ENCODE measurements at regions not wholly inside any gene's neighbourhood (a gene's known extent, or its start where the extent isn't known, plus 50 kb on each side); places are given as distances from the start of the nearest gene placed in this dataset.
"Not testable (repeated sequence)": the region's sequence is repeated elsewhere in the genome, so short reads cannot be mapped to it uniquely, and the experiment has no call there.

DNA sequence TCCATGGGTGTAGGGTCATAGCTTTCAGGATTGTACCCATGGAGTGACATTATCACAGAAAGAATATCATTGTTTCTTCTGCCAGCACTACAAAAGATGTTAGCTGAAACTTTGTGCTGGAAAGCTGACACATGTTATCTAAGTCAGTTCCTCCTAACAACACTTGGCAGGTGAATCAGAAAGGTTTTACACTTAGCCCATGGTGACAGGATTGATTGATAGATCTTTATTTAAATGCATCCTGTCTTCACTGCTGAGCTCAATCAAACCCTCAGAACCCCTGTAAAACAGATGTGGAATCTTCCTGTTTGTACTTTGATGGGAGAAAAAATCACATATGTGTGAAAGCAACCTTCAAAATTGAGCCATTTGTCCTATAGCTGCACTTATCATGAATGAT is 811.5 kb upstream of the ANO3 start:
- DNase-seq, result no peak

DNA sequence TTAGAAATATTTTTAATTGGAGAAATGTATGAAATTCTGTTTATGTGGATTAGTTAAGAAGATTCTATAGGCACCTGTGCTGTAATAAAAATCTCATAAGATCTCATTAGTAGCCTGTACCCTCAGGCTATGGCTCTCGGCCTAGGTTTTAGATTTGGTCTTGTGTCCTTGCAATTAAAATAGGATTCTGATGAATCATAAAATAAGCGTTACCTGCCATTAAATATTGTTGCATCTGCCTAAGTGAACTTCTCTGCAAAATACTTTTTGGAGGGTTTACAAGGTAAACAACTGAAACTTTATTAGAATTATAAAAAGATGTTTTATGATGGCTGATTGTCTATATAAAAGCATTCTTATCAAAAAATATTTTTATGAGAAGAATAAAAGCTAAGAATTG is 804.1 kb upstream of the ANO3 start:
- no peak for DNase-seq

DNA sequence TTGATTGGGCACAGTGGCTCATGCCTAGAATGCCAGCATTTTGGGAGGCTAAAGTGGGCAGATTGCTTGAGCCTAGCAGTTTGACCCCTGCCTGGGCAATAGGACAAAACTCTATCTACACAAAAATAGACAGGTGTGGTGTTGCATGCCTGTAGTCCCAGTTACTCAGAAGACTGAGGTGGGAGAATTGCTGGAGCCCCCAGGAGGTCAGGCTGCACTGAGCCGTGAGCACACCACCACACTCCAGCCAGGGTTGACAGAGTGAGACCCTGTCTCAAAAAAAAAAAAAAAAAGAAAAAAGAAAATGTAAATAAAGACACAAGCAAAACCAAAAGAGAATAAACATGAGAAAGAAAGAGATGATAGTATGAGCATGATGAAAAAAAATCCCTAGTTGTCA is 802.4 kb upstream of the ANO3 start:
- no peak for DNase-seq

DNA sequence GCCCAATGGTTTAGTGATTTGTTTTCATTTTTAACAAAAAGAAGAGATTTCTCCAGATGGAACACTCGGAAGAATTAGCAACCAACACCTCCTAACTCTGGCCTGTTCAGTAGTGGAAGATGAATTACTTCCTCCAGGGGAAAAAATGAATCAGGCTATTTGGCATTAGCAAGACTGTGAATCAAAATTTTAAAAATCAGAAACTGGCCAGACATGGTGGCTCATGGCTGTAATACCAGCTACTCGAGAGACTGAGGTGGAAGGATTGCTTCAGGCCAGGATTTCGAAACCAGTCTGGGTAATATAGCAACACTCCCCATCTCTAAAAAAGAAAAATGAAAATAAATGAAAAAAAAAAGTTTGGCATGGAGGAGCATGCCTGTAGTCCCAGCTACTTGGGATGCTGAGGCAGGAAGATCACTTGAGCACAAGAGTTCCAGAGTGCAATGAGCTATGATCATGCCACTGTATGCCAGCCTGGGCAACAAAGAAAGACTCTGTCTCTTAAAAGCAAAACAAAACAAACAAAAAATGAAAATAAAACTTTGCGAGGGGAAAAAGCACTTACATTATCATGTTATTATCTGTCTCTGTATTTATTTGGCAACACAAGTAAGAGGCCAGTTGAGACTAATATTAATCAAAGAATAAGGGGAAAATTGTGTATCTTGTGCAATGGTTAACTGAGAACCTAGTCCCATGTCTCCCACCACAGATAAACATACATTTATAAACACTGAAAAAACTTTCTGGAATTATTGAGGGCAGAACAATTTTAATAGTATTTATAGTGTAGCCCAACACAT is 796.3 kb upstream of the ANO3 start:
- DNase-seq, result no peak

DNA sequence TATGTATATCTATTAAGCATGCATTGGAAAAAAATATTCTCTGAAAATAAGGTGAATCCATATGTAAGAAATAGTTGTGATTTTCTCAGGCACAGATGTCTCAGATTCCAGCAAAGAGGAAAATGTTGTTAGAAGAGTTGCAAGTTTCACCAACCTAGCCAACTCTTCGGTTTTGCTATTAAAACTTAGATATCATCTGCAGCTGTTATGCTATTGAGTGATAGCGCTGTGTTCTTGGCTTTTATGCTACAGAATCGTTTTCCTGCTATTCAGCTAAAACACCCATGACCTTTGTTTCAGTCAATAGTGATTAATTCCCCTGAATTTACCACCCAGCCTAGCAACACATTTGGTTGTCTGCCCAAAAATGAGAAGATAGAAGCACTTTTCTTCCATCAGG is 795.6 kb upstream of the ANO3 start:
- no peak for DNase-seq

DNA sequence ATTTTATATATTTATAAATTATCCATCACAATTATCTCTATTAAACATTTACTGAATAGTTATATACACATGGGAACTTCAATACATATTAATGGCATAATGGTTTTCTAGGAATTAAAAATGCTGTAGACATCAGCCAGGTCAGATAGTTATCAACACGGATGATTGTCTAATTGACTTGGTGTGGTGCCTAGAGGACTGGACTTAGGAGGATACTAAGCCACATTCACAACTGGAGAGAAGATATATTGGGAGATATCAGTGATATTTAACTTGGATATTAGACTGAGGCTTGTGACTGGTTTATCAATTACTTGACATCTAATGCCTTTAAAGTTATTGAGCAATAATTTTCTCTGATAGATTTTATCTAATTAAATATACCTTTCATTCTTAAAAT is 794.5 kb upstream of the ANO3 start:
- no peak for DNase-seq

DNA sequence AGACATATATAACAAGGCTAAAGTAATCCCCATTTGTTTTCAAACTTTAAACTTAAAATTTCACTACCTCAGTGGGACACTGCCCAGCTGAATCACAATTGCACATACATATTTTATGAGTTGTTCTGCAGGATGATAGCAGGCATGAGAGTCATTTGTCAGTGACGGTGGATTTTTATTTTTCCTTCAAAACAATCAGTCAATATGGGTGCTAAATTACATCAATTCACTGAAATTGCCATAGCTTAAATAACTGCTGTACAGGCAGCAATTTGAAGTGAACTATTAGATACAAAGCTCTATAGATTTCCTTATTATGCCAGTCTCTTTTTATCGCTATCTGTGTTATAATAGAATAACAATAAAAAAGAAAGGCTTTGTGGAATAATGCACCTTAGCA is 784.6 kb upstream of the ANO3 start:
- DNase-seq, result no peak

DNA sequence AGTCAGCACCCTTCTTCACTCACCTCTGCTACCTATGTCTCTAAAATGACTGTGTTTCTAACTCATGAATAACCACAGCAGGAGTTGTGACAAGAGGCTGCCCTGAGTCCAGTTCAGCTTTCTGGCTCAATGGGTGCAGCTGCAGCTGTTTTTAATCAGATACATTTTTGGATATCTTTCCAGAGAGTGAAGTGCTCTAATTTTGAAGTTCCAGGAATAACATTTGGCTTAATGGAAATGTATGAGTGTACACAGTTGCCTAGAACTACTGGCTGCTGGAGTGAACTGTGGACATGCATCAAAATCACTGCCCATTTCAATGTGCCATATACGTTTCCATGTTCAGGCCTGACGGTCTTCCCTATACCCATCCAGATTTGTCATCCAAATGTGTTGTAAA is 769.5 kb upstream of the ANO3 start:
- no peak for DNase-seq

DNA sequence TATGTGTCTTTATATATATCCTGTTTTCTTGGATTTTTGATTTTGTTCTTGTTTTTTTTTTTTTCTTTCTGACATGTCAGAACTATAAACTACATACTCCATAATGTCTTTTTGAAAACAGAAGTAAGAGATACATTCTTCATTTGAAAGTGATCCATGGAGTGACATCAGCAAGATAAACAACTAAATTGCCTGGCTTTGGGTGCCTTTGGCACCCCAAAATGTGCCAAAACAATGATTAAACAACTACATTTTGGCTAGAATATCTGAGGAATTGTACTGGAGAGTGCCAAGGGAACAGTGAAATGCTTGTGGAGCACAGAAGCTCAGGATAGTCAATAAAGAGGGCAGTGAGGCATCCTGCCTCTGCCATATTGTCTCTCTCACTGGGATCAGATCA is 766.1 kb upstream of the ANO3 start:
- DNase-seq, result no peak

DNA sequence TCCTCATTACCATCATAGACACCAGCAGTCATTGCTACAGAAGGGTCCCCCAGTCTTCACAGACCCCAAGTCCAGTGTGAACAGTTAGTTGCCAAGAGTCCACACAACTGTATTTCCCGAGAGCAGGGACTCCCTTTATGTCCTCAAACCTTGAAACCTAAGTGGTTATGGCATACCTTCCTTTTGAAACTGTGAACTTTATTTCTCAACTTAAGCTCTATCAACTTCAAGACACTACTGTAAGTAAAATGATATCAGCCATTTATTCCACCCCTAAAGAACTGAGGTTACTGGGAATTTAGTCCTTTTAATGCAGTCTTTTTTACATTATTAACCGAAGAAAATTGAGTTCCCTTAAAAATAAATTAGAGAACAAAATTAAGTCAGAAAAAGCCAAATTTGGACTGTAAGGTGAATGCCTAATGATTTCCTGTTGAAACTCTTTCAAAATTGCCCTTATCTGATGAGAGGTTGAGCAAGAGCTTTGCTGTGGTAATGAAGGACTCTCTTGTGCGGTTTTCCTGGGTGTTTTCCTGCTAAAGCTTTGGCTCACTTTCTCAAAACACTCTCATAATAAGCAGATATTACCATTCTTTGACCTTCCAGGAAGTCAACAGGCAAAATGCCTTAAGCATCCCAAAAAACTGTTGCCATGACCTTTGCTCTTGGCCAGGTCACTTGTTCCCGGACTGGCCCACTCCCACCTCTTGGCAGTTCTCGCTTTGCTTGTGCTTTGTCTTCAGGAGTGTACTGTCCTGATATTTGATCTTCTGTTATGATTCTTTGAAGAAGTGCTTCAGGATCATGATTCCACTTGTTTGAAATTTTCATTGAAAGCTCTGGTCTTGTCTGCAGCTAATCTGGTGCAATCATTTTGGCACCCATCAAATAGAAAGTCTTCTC is 765.4 kb upstream of the ANO3 start:
- no peak for DNase-seq

DNA sequence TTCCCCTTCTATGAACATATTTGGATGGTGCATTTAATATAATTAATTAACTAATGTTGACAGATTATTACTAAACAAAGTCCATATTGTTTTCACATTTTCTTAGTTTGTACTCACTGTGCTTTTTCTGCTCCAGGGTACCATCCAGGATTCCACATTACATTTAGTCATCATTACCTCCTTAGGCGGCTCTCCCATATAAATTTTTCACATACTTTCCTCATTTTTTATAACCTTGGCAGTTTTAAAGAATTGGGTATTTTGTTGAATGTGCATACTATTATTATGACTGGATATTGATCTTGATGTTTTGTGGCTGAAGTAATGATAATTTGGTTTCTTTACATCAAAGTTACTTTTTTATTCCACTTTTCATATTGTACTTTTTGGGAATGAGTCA is 755.6 kb upstream of the ANO3 start:
- DNase-seq, result no peak

DNA sequence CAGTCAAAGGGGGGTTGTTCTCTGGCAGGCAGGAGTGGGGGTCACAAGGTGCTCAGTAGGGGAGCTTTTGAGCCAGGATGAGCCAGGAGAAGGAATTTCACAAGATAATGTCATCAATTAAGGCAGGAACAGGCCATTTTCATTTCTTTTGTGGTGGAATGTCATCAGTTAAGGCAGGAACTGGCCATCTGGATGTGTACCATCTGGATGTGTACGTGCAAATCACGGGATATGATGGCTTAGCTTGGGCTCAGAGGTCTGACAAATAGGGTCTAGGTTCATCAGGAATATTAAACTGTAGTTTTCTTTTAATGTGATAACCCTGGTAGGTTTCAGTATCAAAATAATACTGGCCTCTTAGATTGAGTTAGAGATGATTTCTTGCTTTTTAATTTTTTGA is 752.4 kb upstream of the ANO3 start:
- not testable (repeated sequence) for DNase-seq

DNA sequence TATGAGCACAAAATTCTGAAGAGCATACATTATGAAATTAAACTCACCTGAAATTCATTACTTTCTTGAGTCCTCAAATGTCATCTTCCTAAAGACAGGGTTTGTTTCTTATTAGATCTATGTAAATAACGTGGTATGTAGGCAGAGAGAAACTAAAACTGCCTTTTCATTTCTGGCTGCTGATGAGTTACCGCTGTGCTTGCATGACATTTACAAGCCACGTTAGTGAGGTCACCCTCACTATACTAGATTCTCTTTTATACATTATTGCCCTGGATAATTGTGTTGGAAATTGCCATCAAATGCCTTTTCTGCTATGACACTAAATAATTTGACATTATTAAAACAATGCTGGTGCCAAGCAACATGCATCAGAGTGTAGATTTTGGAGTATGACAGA is 748.3 kb upstream of the ANO3 start:
- no peak for DNase-seq

DNA sequence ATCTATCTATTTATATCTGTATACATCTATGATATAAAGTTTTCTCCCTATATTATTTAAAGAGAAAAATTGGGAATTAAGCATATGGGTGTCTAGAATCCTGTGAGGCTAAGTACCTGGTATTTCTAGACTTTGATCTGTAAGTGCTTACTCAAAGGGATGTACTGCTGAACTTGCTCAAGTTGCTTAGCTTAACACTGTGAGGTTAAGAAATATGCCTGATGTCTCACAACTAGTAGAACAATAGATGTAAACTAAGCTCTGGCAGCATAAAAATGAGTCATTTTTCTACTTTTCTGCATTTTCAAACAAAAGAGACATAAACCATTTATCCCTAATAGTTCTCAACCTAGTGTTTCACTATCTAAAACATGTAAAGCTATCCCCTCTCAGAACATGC is 744.4 kb upstream of the ANO3 start:
- no peak for DNase-seq

DNA sequence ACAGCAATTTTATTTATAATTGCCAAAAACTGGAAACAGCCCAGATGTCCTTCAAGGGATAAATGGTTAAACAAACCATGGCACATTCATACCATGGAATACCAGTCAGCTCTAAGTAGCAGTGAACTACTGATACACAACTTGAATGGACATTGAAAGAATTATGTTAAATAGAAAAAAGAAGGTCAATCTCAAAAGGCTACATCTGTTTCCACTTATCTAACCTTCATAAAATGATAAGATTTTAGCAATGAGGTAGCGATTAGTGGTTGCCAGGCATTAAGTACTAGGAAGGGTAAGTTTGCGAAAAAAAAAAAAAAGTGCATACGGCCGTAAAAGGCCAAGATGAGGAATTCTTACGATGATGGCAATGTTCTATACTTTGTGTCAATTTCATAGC is 738.7 kb upstream of the ANO3 start:
- DNase-seq, result no peak

DNA sequence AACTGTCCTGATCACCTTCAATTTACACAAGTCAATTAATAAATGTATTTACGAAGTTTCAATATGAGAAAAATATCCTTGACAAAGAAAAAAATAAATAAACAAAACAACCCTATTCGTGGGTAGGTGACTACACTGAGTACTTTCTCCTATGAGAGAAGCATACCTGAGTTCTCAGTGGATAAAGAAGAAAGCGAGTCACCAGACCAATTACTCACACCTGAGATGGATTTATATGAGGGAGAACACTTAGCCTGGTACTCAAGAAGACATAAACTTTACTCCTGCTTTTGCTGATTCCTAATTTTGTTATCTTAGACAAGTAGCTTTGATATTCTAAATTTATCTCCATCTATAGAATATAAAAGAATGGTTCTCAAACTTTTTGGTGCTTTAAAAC is 735.2 kb upstream of the ANO3 start:
- no peak for DNase-seq

DNA sequence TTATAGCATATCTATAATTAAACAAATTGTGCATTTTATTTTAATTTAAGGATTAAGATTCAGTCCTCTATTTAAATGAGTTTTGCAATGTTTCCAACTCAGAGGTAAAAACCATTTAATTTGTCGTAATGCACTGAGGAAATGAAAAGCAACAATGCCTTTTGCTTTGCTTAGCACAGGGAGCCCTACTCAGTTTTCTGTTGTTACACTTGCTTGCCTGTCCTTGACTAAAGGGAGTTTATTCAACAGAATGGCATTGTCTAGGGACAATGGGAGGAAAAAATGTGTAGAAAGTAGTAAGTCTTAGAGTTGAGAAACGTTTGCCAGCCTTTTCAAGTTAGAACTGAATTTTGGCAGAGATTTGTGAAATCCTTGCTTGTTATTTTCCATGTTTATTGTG is 734.2 kb upstream of the ANO3 start:
- DNase-seq, result no peak

DNA sequence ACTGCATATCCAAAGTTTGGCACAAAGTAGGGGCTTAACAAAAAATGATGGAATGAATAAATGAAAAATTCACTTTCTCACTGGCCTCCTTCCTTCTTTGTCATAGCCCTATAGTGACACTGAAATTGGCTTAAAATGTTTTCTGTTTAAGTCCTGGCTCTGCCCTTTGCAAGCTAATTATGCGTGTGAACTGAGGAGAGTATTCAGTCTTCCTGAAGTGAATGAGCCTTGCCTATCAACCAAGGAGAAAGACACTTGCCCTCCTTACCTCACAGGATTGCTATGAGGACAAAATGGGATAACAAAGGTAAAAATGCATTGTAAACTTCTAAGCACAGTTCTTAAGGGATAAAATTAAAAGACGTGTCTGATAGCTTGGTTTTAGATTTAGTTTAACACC is 729.8 kb upstream of the ANO3 start:
- DNase-seq, result no peak

DNA sequence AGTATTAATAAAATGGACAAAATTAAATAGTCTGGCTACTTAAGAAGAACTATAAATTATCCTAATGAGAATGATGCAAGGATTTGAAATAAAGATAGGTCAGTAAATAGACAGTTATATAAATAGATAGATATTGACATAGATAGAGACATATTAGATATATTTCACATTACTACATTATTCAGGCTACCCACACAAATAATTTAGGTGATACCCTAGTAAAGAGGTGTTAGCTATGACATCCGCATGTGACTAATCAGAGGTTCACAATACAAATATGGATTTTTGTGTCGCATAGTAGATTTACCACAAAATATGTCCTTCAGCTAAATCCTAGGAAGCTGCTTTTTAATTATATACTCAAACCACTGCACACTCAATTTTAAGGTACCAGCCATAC is 729.0 kb upstream of the ANO3 start:
- DNase-seq, result no peak

DNA sequence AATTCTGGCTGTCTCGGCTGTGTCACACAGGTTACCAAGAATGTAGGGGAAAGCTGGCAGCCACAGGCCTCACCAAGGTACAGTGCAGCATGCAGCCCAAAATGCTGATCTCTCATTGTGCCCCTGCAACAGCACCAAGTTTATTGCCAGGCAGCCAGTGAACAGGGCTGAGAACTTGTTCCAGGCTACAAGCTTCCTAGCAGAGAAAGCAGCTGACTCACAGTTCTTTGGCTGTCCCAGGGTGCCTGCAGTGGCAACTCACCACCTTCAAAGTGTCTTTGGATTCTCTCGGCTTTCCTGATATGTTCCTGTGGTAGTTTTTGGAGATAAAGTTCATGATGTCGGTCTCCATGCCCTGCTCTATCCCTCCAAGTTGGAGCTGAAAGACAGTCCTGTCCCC is 719.1 kb upstream of the ANO3 start:
- DNase-seq, result no peak

DNA sequence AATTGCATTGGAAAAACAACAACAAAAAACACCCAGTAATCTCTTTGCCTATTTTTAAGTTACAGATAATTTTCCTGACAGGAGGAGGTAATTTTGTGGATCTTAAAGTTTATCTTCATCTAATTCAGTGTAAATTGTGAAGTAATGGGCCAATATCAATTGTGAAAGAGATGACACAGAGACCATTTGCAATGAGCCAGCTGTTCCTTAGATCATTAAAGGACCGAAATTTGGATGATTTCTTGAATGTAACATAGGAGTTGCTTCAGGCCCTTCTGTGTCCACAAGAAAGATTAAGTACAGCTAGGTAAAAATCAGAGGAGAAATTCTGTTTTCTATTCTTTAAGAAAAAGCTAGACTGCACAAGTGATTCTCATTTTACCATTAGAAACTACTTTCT is 718.5 kb upstream of the ANO3 start:
- no peak for DNase-seq

DNA sequence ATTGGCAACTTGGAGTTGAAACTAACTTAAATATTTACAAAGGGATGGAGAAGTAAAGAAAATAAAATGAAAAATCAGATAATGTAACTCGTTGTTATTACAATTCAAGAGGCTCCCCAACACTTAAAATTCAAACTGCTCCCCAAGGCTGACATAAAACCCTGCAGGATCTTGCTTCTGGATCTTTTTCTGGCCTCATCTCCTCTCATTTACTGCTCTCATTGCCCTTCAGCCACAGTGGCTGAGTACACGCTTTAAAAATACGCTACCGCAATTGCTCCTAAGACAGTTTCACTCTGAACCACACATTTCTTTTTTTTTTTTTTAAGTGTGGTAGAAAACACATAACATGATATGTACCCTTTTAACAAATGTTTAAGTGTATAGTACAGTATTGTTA is 718.1 kb upstream of the ANO3 start:
- no peak for DNase-seq

DNA sequence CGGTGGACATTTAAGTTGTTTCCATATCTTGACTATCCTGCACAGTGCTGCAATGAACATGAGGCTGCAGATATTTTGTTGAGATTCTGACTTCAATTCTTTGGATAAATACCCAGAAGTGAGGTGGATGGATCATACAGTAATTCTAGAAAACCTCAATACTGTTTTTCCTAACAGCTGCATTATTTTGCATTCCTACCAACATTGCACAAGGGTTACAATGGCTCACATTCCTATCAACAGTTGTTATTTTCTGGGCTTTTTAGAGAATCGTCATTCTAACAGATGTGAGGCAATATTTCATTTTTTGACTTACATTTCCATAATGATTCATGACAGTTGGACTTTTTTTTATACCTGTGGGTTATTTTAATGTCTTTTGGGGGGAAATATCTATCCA is 716.9 kb upstream of the ANO3 start:
- no peak for DNase-seq

DNA sequence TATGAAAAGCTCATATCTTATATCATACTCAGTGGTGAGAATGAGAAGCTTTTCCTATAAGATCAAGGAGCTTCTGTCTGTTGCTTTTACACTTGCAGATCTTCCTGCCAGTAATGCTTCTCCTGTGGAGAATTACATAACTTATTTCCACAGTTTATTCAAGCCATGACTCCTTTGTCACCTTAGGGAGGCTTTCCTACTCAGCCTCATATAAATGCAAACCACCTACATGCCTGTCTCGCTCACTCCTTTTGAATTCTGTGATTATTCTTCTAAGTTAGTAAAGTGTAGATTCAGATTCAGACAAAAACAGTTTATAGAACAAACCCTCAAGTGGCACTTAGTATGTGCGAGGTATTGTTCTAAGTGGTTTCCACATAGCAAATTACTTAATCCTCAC is 716.1 kb upstream of the ANO3 start:
- DNase-seq, result no peak

DNA sequence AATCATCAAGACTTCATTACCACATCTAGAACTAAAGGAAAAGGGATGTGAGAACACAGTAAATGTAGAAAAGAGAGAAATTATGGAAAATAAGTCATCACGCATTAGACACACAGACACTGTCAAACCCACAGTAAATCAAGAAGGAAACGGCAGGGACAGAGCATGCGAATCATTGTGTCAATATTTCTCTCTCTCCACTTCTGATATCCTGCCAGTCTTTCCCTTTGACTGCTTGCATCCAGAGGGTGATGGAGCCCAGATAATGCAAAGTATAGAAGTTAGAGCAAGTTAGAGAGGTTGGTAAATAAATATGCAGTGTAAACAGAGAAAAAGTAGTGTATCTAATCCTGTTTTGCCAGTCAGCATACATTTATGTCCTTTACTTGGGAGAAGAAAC is 706.8 kb upstream of the ANO3 start:
- DNase-seq, result no peak

Measured in stimulated activated CD4-positive, alpha-beta T cell treated with anti-CD3 and anti-CD28 coated beads, Interleukin-4, amount 100 ng/mL, for 24 hours (primary cell).